KOPT-K1 (cell line): ENCODE measurements at regions not wholly inside any gene's neighbourhood (a gene's known extent, or its start where the extent isn't known, plus 50 kb on each side); places are given as distances from the start of the nearest gene placed in this dataset.

Experiments used
- H3K27ac ChIP-seq: fragments of 200-600 bp; sonication (generic); 2 replicates; pipeline ENCODE4 v1.5.1; 2016; ENCODE audit warnings: antibody characterized with exemption, mild to moderate bottlenecking, low read depth, low read length; ENCODE audit not compliant: poor library complexity, severe bottlenecking
- H3K36me3 ChIP-seq: fragments of 200-600 bp; sonication (generic); 2 replicates; pipeline ENCODE4 v1.5.1; 2017; ENCODE audit warnings: antibody characterized with exemption, mild to moderate bottlenecking, low read length, moderate library complexity; ENCODE audit not compliant: insufficient read depth
- H3K9me3 ChIP-seq: fragments of 200-600 bp; sonication (generic); 2 replicates; pipeline ENCODE4 v1.5.1; 2017; ENCODE audit warnings: antibody characterized with exemption, low read length, mild to moderate bottlenecking; ENCODE audit not compliant: insufficient read depth, poor library complexity, severe bottlenecking

- no peaks in the 10 kb centered on the region for H3K36me3 ChIP-seq
These were observed 115.6 kb upstream of the KAZN start for GRCh38 chr1:14482784-14483450.

GRCh38 chr1:14485285-14485684, 113.2 kb upstream of the KAZN start:
- Histone ChIP-seq H3K36me3 (no peaks in the 10 kb centered on the region), H3K9me3 (no peaks in the 10 kb centered on the region), H3K27ac (no peak overlapping the region)

More at GRCh38 chr1:14482784-14483450, 115.6 kb upstream of the KAZN start:
- no peaks in the 10 kb centered on the region for H3K9me3 ChIP-seq
- H3K27ac ChIP-seq = no peak overlapping the region

DNA sequence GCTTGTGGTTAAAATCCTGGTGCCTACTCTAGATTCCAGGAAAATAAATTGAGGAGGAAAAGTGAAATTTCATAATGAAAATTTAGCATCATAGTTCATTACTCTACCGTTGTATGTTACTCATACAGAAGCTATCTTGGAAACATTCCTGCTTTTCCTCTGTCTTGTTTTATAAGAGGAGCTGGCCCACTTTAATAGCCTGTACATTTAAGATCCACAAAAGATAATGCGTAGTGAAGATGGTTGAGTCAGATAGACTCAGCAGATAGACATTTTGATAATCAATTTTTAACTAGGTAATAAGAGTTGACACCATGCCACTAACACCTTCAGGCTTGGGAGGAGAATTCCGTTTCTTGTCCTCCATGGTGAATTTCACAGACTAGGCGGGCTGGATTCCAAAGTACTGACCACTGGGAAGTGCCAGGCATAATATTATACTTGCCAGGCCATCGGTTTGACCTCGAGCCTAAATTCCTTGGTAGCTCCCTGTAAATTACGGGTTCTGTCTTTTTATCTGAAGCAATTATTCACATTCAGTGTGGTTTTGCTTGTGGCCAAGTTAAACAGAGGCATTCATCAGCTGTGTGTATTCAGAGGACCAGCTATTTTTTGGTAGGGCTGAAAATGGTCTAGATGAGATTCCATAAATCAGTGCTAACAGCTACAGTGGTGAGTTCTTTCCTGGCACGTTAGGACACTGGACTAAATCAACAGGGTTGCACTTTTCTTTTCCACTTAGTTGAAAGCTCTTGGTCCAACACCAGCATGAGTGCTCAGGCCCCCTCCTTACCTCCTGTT, 111.9 kb upstream of the KAZN start:
- H3K27ac ChIP-seq = no peak overlapping the region
- no peaks in the 10 kb centered on the region for H3K9me3 ChIP-seq

GRCh38 chr1:14487671-14488070, 110.8 kb upstream of the KAZN start:
- Histone ChIP-seq H3K36me3 (no peaks in the 10 kb centered on the region), H3K9me3 (no peaks in the 10 kb centered on the region), H3K27ac (no peak overlapping the region)

More for the DNA sequence above, 111.9 kb upstream of the KAZN start:
- H3K36me3 ChIP-seq = no peaks in the 10 kb centered on the region

DNA sequence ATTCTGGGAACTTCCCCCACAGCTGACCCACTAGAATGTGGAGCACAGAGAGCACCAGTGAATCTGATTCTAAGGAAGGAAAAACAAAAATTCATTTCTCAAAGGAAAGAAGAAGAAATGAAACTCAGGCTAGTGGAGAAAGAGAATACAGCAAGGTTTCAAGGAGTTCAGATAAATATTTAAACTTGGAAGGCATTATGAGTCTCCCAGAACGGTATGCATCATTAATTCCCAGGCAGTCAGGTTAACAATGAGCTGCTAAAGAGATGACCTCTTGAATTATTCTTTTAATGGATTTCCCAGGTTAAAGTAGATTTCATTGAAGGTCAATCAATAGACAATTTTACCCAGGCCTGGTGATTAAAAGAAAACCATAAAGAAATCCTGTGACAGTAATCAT, 103.6 kb upstream of the KAZN start:
- H3K36me3 ChIP-seq = no peaks in the 10 kb centered on the region
- no peak overlapping the region for H3K27ac ChIP-seq
- H3K9me3 ChIP-seq = no peaks in the 10 kb centered on the region

DNA sequence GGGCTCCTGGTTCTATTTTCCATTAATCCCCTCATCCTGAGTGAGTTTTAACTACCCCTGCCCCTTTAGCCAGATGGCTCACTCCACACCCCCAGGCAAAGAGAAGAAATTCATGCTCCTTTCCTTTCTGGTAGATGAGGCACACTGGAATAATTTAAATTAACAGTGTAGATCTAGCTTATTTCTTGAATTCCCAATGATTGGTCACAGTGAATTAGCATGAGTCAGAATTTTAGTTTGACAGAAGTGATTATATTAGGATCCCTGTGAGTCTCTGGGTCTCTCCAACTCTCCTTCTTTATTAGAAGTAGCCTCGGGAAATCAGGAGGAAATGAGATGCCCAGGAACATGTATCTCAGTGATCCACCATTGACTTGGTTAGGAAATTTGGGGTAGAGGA, 103.1 kb upstream of the KAZN start:
- Histone ChIP-seq H3K9me3 (no peaks in the 10 kb centered on the region), H3K27ac (no peak overlapping the region), H3K36me3 (no peaks in the 10 kb centered on the region)

DNA sequence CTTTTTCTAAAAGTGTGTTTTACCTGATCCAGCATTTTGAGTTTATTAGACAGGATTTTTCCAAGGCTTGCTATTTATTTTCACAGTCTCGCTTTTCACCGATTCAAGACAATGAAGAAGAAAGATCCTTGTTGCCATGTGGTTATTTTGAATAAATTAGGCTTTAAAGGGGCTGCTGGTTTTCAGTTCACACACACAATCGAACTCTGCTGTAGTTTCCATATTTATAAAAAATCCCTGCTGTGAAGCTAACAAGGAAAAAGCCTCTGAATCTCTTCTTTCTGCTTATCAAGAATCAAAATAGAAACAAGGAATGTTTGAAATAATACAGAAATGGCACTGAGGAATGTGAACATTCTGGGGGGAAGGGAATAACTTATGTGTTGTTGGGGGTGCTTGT, 102.5 kb upstream of the KAZN start:
- no peak overlapping the region for H3K27ac ChIP-seq
- no peaks in the 10 kb centered on the region for H3K9me3 ChIP-seq

GRCh38 chr1:14498839-14499238, 99.6 kb upstream of the KAZN start:
- Histone ChIP-seq H3K27ac (no peak overlapping the region), H3K36me3 (no peaks in the 10 kb centered on the region), H3K9me3 (no peaks in the 10 kb centered on the region)

More for the DNA sequence above, 102.5 kb upstream of the KAZN start:
- no peaks in the 10 kb centered on the region for H3K36me3 ChIP-seq

GRCh38 chr1:14499312-14500040, 99.0 kb upstream of the KAZN start:
- Histone ChIP-seq H3K36me3 (no peaks in the 10 kb centered on the region), H3K27ac (no peak overlapping the region), H3K9me3 (peaks cover 3% of the 10 kb centered on the region)

- Histone ChIP-seq H3K9me3 (peaks cover 4% of the 10 kb centered on the region), H3K36me3 (no peaks in the 10 kb centered on the region), H3K27ac (no peak overlapping the region)
These were observed 98.4 kb upstream of the KAZN start for GRCh38 chr1:14500041-14500440.

GRCh38 chr1:14500912-14501311, 97.6 kb upstream of the KAZN start:
- Histone ChIP-seq H3K9me3 (peaks cover 4% of the 10 kb centered on the region), H3K36me3 (no peaks in the 10 kb centered on the region), H3K27ac (no peak overlapping the region)

DNA sequence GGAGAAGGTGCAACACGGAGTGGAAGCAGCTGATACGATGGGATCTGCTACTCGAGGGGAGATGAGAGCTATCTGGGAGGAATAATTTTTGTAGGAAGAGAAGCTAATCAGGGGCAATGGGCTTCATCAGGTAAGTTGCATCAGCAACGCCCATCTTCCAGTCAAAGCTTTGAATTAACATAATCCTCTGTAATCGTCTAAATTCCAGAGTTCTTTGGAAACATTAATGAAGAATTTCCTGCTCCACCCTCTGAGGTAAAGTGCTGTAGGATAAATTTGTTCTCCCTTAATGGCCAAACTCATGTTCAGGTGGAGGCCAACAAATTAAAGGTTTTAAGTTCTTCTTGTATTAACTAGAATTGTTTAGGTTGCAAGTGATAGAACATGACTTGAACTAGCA, 94.0 kb upstream of the KAZN start:
- Histone ChIP-seq H3K9me3 (peaks cover 4% of the 10 kb centered on the region), H3K27ac (no peak overlapping the region), H3K36me3 (no peaks in the 10 kb centered on the region)

DNA sequence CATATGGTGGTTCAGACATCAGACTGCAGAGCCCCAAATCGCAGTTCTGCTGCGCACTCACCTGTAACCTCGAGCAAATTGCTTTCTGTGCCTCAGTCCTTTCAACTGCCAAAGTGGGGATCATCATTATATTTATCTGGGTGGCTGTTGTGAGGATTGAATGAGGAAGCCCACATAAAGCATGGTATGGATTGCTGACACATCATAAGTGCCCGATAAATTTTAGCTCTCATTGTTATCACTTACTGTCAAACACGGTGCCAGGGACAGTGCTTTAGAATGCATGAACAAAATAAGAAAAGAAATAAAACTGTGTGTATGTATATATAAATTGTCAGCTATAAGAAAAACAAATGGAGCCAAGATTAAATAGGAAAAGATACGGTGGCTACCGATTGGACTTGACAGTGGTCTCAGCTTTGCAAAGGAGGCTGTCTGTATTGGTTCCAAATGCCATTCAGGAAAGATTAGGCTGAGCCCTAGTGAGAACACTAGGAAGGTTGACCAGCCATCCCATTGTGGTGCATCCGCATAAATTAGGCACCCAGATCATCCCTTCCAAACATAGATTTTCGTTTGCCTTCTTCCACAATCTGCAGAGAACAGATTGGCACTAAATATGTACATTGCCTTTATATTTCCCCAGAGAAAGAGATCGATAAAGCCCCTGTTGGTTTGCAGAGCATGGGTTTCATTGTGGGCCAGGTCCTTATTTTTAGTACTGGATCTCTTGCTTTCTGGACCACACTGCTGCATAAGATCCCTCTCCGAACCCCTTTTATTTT, 91.8 kb upstream of the KAZN start:
- no peaks in the 10 kb centered on the region for H3K36me3 ChIP-seq
- H3K9me3 ChIP-seq = peaks cover 4% of the 10 kb centered on the region
- no peak overlapping the region for H3K27ac ChIP-seq

DNA sequence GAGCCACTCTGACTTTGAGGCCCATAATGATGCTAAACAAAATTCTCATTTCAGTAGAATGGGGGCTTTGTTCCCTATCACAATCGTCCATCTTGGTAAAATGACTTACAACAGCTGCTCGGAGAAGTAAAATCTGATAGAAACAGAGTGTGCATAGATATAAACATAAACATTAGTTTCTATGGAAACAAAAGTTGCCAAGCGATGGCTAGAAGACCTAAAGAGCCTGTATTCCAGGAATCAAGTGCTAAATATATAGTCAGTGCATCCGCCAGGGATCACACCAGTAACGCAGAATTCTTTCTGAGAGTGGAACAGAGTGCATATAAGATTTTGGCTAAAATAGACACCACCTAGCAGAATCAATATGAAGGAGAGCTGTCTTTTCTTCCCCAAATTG, 91.2 kb upstream of the KAZN start:
- Histone ChIP-seq H3K36me3 (no peaks in the 10 kb centered on the region), H3K27ac (no peak overlapping the region), H3K9me3 (peaks cover 4% of the 10 kb centered on the region)

DNA sequence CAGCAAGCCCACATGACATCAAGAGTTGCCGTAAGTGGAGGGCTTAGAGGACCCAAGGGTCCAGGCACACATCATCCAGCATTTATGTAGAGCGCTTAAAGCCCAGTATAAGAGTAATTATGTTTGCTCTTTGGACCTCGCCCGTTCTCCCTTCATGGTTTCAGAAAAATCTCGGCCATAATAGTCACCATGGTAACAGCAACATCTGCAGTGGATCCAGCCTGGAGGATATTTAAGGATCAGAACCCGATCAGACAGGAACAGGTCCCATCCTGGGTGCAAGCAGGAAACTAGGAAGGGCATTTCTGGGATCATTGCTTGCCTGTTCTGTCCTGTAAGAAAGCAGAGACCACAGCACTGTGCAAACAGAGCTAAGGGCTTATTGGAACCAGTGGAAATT, 89.9 kb upstream of the KAZN start:
- H3K36me3 ChIP-seq = no peaks in the 10 kb centered on the region
- H3K9me3 ChIP-seq = peaks cover 4% of the 10 kb centered on the region
- H3K27ac ChIP-seq = no peak overlapping the region
